K562 (cell line): ENCODE measurements at regions not wholly inside any gene's neighbourhood (a gene's known extent, or its start where the extent isn't known, plus 50 kb on each side); places are given as distances from the start of the nearest gene placed in this dataset.

Source experiments
- ATAC-seq: fragments of 200-7000 bp; cut with Tn5 transposase; 3 replicates; pipeline ENCODE4 v1.9.1; 2020; ENCODE audit warnings: moderate library complexity
- BruUV-seq: library from RNA; stranded (reverse); fragments of 400-500 nt; replicated peaks from 2 replicates; lab custom pipeline; 2021; lab: Mats Ljungman, UMichigan
- CTCF ChIA-PET: fragments of 300-600 bp; formaldehyde crosslinking; extraction: SDS; loops from one replicate; lab custom pipeline; 2021; ENCODE audit warnings: low intra/inter-chr PET ratio; lab: Yijun Ruan, JAX
- POLR2A ChIA-PET: fragments of 300-600, 350-650 bp; sonication (Branson Sonifier 250); formaldehyde crosslinking; extraction: SDS; loops from one replicate; lab custom pipeline; 2021; ENCODE audit warnings: antibody characterized with exemption, inconsistent platforms; lab: Yijun Ruan, JAX
- DNase-seq, 4 experiments: peaks; one replicate each; pipeline versions ENCODE4 v3.0.0 to v3.0.0-alpha.2; 2011 to 2018; ENCODE audit warnings: low spot score in 3 of 4, mixed read lengths in 3 of 4; ENCODE audit errors: extremely low read depth in 1 of 4
- FAIRE-seq: peaks from 2 replicates; lab custom pipeline; 2011; peaks lifted over from hg19 to GRCh38; lab: Jason Lieb, UNC
- H2AFZ ChIP-seq: 2 replicates; pipeline ENCODE4 v1.6.0; 2011; ENCODE audit warnings: low read depth, low read length, control low read depth, inconsistent platforms
- H3K27ac ChIP-seq: fragments of 200-600 bp; 3 replicates; pipeline ENCODE4 v1.8.0; 2011; ENCODE audit warnings: low read depth, mild to moderate bottlenecking, control low read depth, inconsistent platforms, low read length, moderate library complexity, mixed read lengths; ENCODE audit errors: extremely low read depth
- H3K27me3 ChIP-seq, 2 experiments: fragments of 300-600 bp in 1 of 2; 2 replicates in 1 of 2; 3 replicates in 1 of 2; pipeline versions ENCODE4 v1.6.0 to v1.8.0; 2011; ENCODE audit warnings: inconsistent platforms in 2 of 2, low read length in 2 of 2, mild to moderate bottlenecking in 1 of 2, mixed read lengths in 1 of 2, moderate library complexity in 1 of 2; ENCODE audit not compliant: control insufficient read depth in 2 of 2, insufficient read depth in 2 of 2
- H3K36me3 ChIP-seq: fragments of 300-600 bp; 3 replicates; pipeline ENCODE4 v1.8.0; 2011; ENCODE audit warnings: mild to moderate bottlenecking, low read length, inconsistent platforms; ENCODE audit not compliant: control insufficient read depth, insufficient read depth
- H3K4me1 ChIP-seq, 2 experiments: fragments of 200-600 bp in 1 of 2; replicated peaks in 1 of 2; 2 replicates in 1 of 2; 3 replicates in 1 of 2; pipeline versions ENCODE4 v1.5.1 to v1.8.0; 2011; ENCODE audit warnings: inconsistent platforms in 2 of 2, low read length in 2 of 2, mild to moderate bottlenecking in 1 of 2, mixed read lengths in 1 of 2, moderate library complexity in 1 of 2; ENCODE audit not compliant: control insufficient read depth in 2 of 2, insufficient read depth in 2 of 2
- H3K4me2 ChIP-seq: 2 replicates; pipeline ENCODE4 v1.6.1; 2011; ENCODE audit warnings: low read length, control low read depth, inconsistent platforms, mixed read lengths; ENCODE audit not compliant: insufficient read depth
- H3K4me3 ChIP-seq: fragments of 200-600 bp; sonication (generic), shearing (Covaris generic); 2 replicates; pipeline ENCODE4 v1.5.1; 2016; ENCODE audit warnings: control low read depth, inconsistent platforms
- H3K79me2 ChIP-seq: fragments of 200-600 bp; 3 replicates; pipeline ENCODE4 v1.8.0; 2011; ENCODE audit warnings: low read length, inconsistent platforms; ENCODE audit not compliant: control insufficient read depth, insufficient read depth
- H3K9ac ChIP-seq, 2 experiments: 2 replicates each; pipeline versions ENCODE4 v1.6.0 to v1.6.1; 2011; ENCODE audit warnings: low read depth in 2 of 2, low read length in 2 of 2, control low read depth in 1 of 2, inconsistent platforms in 1 of 2, mild to moderate bottlenecking in 1 of 2, mixed read lengths in 1 of 2; ENCODE audit not compliant: insufficient read depth in 1 of 2
- H3K9me1 ChIP-seq: one replicate; pipeline ENCODE4 v1.6.0; 2011; ENCODE audit warnings: inconsistent platforms, mild to moderate bottlenecking, low read length, moderate library complexity; ENCODE audit not compliant: control insufficient read depth, insufficient read depth
- H3K9me3 ChIP-seq: replicated peaks from 2 replicates; pipeline ENCODE4 v1.5.1; 2011; ENCODE audit warnings: low read depth, low read length, inconsistent platforms; ENCODE audit not compliant: control insufficient read depth, insufficient read depth
- H4K20me1 ChIP-seq: replicated peaks from 2 replicates; pipeline ENCODE4 v1.6.1; 2011; ENCODE audit warnings: low read length, inconsistent platforms, mixed read lengths; ENCODE audit not compliant: control insufficient read depth, insufficient read depth
- ADNP ChIP-seq: fragments of 200-800 bp; sonication (Bioruptor generic); IDR thresholded peaks from 2 replicates; pipeline ENCODE4 v1.6.1; 2016; ENCODE audit warnings: missing genetic modification characterization, missing compliant biosample characterization
- CHD1 ChIP-seq: fragments of 200-600 bp; sonication (generic); IDR thresholded peaks from one replicate; pipeline ENCODE4 v1.6.1; 2012; ENCODE audit warnings: mild to moderate bottlenecking, moderate library complexity, low read length, inconsistent platforms
- DPF2 ChIP-seq: fragments of 450-650 bp; IDR thresholded peaks from 2 replicates; pipeline ENCODE4 v1.6.1; 2016
- EP400 ChIP-seq: fragments of 450-650 bp; IDR thresholded peaks from 2 replicates; pipeline ENCODE4 v1.6.1; 2017; ENCODE audit warnings: antibody characterized with exemption, mild to moderate bottlenecking, moderate library complexity
- LARP7 ChIP-seq: fragments of 450-650 bp; IDR thresholded peaks from 2 replicates; pipeline ENCODE4 v1.6.1; 2016
- MTA3 ChIP-seq: fragments of 450-650 bp; formaldehyde crosslinking; IDR thresholded peaks from 2 replicates; pipeline ENCODE4 v1.6.1; 2017; ENCODE audit warnings: mild to moderate bottlenecking, borderline replicate concordance
- TAF15 ChIP-seq: fragments of 200-400 bp; formaldehyde crosslinking; IDR thresholded peaks from 2 replicates; pipeline ENCODE4 v1.6.1; 2017; ENCODE audit warnings: mild to moderate bottlenecking, low read depth, low read length, moderate library complexity
- THAP7 ChIP-seq: fragments of 250-450 bp; sonication (Bioruptor Pico); IDR thresholded peaks from 2 replicates; pipeline ENCODE4 v1.5.0; 2021
- YBX1 ChIP-seq: fragments of 450-650 bp; IDR thresholded peaks from 2 replicates; pipeline ENCODE4 v1.7.1; 2016; ENCODE audit warnings: mild to moderate bottlenecking
- ZBTB33 ChIP-seq: sonication (generic); formaldehyde crosslinking; IDR thresholded peaks from 2 replicates; pipeline ENCODE4 v1.8.1; 2023; ENCODE audit warnings: mild to moderate bottlenecking, missing genetic modification reagents
- ZNF41 ChIP-seq: fragments of 250-450 bp; sonication (Bioruptor Pico); conservative IDR thresholded peaks from 2 replicates; pipeline ENCODE4 v1.4.0; 2020; ENCODE audit warnings: mild to moderate bottlenecking
- WGBS: fragments of 100-300 bp; shearing (Covaris generic); methylation state at CpG from one replicate; pipeline ENCODE4 v1.1.6; 2016; ENCODE audit warnings: low coverage, mixed read lengths; ENCODE audit not compliant: insufficient coverage; ENCODE audit errors: missing lambda C conversion rate; 5-methylcytosine and 5-hydroxymethylcytosine counted together
- in situ Hi-C: fragments of 300-500 bp; cut with MboI; formaldehyde crosslinking; loops from 4 replicates; pipeline ENCODE4 v1.15.0; 2018; ENCODE audit warnings: inconsistent platforms, mixed read lengths
- intact Hi-C: fragments of 100-400 bp; cut with micrococcal nuclease; formaldehyde crosslinking; loops from 2 replicates; pipeline ENCODE4 v1.14.2; 2022
- TF ChIP-seq, protein P1 (sequence below): IDR thresholded peaks from 3 replicates; pipeline ENCODE4 v1.6.1; 2011; ENCODE audit warnings: borderline replicate concordance, mild to moderate bottlenecking; ENCODE audit not compliant: insufficient read length, insufficient read depth
- TF ChIP-seq, protein P2 (sequence below): fragments of 450-650 bp; formaldehyde crosslinking; conservative IDR thresholded peaks from 2 replicates; pipeline ENCODE4 v1.4.0; 2022; ENCODE audit warnings: mild to moderate bottlenecking, missing genetic modification characterization

- Histone ChIP-seq H3K9me3 (no peaks in the 10 kb centered on the region), H2AFZ (no peak overlapping the region), H4K20me1 (no peaks in the 10 kb centered on the region), H3K27me3 (no peaks in the 10 kb centered on the region), H3K9me1 (no peaks in the 10 kb centered on the region), H3K36me3 (no peaks in the 10 kb centered on the region), H3K79me2 (no peaks in the 10 kb centered on the region), H3K4me1 (no peaks in the 10 kb centered on the region), H3K9ac (no peak overlapping the region), H3K4me3 (no peak overlapping the region), H3K27ac (no peak overlapping the region), H3K4me2 (no peak overlapping the region)
- no peak for TF ChIP-seq MTA3
- TF ChIP-seq ZBTB33 (CRISPR knock-in tag): no peak
- no peak for TF ChIP-seq DPF2
- no peak for TF ChIP-seq THAP7 (CRISPR knock-in tag)
- TF ChIP-seq EP400: no peak
- TF ChIP-seq, protein P1, sequence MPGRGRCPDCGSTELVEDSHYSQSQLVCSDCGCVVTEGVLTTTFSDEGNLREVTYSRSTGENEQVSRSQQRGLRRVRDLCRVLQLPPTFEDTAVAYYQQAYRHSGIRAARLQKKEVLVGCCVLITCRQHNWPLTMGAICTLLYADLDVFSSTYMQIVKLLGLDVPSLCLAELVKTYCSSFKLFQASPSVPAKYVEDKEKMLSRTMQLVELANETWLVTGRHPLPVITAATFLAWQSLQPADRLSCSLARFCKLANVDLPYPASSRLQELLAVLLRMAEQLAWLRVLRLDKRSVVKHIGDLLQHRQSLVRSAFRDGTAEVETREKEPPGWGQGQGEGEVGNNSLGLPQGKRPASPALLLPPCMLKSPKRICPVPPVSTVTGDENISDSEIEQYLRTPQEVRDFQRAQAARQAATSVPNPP: no peak
- no peak for TF ChIP-seq ZNF41
- no peak for TF ChIP-seq CHD1
- TF ChIP-seq LARP7: no peak
- TF ChIP-seq TAF15: no peak
- TF ChIP-seq, protein P2, sequence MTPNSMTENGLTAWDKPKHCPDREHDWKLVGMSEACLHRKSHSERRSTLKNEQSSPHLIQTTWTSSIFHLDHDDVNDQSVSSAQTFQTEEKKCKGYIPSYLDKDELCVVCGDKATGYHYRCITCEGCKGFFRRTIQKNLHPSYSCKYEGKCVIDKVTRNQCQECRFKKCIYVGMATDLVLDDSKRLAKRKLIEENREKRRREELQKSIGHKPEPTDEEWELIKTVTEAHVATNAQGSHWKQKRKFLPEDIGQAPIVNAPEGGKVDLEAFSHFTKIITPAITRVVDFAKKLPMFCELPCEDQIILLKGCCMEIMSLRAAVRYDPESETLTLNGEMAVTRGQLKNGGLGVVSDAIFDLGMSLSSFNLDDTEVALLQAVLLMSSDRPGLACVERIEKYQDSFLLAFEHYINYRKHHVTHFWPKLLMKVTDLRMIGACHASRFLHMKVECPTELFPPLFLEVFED (CRISPR knock-in tag): no peak
- TF ChIP-seq ADNP (tag): no peak
- no peak for TF ChIP-seq YBX1
- FAIRE-seq (no peak), ATAC-seq (no peak), DNase-seq (no peak)
- in situ Hi-C loops: no loop called here
- CTCF ChIA-PET: no interaction called here
- intact Hi-C loops: no loop called here
- no TSS peak for BruUV-seq
- 0% methylated on average over 1 of the region's 1 CpG for WGBS
- POLR2A ChIA-PET: no interaction called here
Measured at GRCh38 chr4:32684160-32684559, 1964.0 kb downstream of the PCDH7 start.
